ENCODE measurements at regions not wholly inside any gene's neighbourhood (a gene's known extent, or its start where the extent isn't known, plus 50 kb on each side); places are given as distances from the start of the nearest gene placed in this dataset.

DNA sequence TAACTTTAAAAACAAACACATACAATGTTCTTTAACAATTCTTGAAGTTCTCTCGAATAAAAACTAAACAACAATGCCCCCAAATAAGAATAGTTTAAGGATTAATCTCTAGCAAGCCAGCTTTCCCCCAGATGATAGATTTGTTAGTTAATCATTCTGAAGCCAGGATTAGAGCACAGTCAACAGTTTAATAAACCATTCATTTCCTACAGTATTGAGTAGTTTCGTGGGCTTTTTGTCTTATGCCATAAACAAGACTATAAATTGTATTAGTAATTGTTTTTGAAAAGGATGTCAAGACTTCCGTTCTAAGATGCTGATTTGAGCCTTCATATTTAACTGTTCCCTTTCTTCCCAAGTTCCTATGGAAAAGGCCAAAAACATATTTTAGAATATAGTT, 136.6 kb downstream of the PIK3R1 start:
- DNase-seq (ENCODE audit: missing footprints) = no peak
- intact Hi-C loops (cut with DNase I) = no loop called here
- ATAC-seq = no peak

DNA sequence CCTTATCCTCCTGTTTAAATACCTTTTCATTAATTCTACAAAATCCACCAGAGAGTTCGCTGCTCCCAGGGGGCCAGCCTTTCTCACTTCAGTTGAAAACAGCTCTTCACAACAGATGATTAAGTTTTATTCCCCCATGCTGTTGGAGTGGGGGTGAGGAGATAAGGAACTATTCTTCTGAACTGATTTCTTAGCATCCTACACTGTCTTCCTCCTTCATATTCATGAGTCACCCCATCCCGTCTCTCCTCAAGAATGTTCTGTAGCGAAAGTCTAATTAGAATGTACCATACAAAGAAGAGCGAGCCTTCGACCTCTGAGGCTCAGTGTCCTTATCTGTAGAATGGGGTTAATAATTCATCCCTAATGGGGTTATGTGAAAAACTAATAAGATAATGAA, 138.0 kb downstream of the PIK3R1 start:
- DNase-seq (ENCODE audit: missing footprints) (no peak), ATAC-seq (no peak)
- intact Hi-C loops (cut with DNase I) = no loop called here

DNA sequence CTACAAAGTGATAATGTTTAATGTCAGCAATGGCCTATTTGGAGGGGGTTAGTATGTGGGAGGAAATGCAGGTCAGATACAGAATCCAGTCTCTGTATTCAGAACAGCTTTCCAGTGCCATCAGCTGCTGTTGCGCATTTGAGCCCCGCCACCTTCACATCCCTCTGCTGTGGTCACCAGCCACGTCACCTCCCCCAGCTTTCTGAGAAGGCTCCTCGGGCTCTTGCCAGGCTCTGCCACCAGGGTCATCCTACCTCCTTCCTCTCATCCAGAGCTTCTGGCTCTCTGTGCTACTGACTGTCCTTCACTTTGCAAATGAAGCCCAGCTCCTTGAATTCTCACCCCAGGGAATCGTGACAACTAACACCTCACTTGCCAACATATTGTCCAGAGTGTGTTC, 138.8 kb downstream of the PIK3R1 start:
- DNase-seq (ENCODE audit: missing footprints) (no peak), ATAC-seq (no peak)
- intact Hi-C loops (cut with DNase I) = no loop called here

DNA sequence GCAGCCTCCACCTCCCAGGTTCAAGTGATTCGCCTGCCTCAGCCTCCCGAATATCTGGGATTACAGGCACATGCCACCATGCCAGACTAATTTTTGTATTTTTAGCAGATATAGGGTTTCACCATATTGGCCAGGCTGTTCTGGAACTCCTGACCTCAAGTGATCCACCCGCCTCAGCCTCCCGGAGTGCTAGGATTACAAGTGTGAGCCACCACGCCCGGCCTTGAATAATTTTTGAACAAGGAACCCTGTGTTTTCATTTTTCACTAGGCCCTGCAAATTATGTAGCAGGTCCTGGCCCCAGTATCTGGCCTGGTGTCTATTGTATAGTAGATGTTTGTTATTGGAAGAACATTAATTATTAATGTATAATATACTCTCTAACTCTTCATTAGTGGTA, 140.7 kb downstream of the PIK3R1 start:
- intact Hi-C loops (cut with DNase I) = no loop called here
- no peak for DNase-seq (ENCODE audit: missing footprints)
- ATAC-seq = no peak

DNA sequence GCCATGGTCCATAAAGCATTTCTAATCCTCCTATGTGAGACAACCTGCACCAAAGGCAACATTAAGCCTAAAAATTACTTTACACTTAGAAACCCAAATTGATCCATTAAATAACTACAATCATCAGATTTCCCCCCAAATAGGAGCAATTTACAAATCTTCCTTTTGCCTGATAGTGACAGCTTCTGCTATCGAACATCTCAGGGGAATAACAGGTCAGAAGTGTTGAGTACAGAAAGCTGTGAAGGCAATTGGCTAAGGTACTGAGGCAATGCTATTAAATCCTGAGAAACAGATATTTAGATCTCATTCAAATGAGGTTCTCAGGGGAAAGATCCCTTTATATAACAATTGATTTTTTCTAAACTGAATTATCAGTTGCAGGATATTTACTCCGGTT, 141.1 kb downstream of the PIK3R1 start:
- intact Hi-C loops (cut with DNase I) = no loop called here
- no peak for ATAC-seq
- DNase-seq (ENCODE audit: missing footprints) = no peak

DNA sequence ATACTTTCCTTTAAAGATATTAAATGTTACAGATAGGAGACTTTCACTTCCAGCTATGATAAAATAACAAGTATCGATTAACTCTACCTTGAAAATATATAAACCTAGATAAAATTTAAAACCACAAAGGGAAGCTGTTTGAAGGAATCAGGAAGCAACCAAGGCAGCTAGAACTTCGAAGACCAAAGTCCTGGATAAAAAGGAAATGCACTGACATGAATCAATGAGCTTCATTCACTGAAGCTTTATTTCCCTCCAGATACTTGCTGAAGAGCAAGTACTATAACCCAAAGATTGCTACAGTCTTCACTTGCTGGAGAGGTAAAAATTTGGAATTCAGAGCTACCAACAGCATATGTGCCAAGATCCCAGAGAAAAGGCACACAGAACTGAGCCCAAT, 144.1 kb downstream of the PIK3R1 start:
- DNase-seq (ENCODE audit: missing footprints) (no peak), ATAC-seq (no peak)
- intact Hi-C loops (cut with DNase I) = no loop called here

DNA sequence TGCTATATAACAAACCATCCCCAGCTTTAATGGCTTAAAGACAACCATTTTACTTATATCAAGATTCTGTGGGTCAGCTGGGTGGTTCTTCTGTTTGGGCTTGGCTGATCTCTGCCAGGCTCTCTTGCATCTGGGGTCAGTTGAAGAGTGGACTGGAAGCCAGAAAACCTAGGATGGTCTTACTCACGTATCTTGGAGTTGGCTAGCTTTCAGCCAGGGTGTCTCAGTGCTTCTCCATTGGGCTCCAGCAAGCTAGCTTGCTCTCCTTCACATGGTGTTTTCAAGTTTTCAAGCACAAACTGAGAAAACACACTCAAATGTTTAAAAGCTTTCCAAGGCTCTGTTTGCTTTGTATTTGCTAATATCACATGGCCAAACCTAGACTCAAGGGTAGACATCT, 146.8 kb downstream of the PIK3R1 start:
- intact Hi-C loops (cut with DNase I) = no loop called here
- no peak for ATAC-seq
- DNase-seq (ENCODE audit: missing footprints) = no peak

DNA sequence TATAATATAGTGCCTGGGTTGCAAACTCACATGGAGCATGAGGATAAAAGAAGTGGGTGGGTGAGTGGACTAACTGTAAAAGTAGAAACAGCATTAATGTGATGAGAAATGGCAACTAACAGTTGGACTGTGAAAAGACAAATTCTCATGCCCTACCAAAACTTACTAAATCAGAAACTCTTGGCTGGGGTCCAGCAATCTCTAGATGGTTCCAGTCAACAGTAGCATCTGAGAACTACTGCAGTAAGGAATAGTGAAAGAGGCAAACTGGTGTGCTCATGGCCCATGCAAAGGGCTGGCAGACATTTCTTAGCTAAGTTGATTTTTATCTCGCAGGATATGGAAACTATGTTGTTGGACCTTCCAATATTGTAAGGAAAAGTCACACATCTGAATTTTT, 150.3 kb downstream of the PIK3R1 start:
- ATAC-seq (no peak), DNase-seq (ENCODE audit: missing footprints) (no peak)
- intact Hi-C loops (cut with DNase I) = no loop called here

DNA sequence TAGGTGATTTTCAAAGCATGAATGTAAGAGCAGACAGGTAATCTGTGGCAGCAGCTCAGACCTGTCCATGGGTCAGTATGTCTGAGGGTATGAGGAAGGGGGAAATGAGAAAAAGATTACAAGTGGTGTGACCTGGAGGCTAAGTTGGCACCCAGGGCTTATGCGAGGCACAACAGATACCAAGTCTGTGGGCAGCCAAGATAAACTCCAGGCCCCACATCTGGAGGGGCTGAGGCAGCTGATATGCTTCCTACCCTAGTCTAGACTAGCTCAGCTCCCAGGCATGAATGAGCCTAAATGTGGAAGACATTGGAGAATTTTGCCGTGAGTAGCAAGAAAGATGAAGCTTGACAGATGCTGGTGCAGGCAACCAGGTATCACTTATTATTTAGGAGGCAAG, 151.7 kb downstream of the PIK3R1 start:
- DNase-seq (ENCODE audit: missing footprints) (no peak), ATAC-seq (no peak)
- intact Hi-C loops (cut with DNase I) = no loop called here

DNA sequence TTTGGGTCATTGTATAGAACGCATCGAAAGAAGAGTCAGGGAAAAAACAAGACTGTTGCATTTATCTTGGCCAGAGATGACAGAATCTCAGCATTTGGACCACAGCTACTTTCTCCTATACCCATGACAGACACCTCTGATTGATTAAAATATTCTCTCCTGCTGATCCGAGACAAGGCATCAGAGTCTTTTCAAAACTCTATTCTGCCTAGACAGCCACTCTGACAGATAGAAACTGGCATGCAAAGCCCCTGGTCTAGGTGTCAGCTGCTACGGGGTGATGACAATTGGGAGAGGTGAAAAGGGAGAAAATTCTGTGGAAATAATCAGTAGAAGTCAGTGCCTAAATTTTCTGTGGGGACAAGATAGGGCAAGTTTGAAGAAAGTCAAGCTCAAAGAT, 152.2 kb downstream of the PIK3R1 start:
- intact Hi-C loops (cut with DNase I) = no loop called here
- no peak for ATAC-seq
- no peak for DNase-seq (ENCODE audit: missing footprints)

DNA sequence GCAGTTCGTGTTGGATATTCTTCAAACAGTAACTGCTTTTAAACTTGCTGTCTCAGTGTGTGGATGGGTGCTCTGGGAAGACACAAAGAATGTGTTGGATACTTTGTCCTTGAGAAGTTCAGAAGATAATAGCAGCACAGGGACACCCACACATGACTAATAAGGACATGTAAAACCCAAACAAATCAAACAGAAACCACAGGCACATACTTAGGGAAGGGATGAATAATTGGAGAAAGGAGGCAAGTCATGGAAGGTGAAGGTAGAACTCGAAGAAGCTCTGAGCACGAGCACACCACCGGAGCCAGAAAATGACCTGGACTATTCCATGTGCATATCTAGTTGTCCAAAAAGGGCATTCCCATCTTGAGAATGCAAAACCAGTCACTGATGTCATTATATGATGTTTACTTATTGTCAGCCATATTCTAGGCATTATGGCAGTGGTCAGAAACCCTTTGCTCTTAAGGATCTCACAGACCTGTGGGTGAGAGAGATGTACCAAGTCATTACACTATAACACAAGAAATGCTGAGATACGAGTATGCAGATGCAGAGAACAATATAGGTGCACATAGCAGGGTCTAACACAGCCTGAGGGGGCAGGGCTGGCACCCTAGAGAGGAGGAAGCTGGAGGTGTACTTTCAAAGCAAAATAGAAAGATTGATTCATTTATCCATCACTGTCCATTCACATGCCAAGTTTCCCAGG, 152.9 kb downstream of the PIK3R1 start:
- DNase-seq (ENCODE audit: missing footprints) (no peak), ATAC-seq (no peak)
- intact Hi-C loops (cut with DNase I) = no loop called here

DNA sequence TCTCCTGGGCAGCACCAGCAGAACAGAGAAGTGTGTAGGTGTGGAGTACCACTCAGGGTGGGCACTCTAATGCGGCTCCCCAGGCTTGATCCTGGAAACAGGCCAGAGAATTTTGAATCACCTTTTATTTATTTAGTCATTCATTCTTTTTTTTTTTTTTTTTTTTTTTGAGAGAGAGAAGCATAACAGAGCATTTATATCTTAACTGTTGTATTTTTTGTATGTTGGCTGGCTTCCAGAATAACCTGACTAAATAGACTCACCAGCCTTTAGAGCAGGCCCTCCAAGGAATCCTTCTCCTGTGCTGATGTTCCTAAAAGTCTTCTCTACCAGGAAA, 153.4 kb downstream of the PIK3R1 start:
- DNase-seq (ENCODE audit: missing footprints) (no peak), ATAC-seq (no peak)
- intact Hi-C loops (cut with DNase I) = no loop called here

DNA sequence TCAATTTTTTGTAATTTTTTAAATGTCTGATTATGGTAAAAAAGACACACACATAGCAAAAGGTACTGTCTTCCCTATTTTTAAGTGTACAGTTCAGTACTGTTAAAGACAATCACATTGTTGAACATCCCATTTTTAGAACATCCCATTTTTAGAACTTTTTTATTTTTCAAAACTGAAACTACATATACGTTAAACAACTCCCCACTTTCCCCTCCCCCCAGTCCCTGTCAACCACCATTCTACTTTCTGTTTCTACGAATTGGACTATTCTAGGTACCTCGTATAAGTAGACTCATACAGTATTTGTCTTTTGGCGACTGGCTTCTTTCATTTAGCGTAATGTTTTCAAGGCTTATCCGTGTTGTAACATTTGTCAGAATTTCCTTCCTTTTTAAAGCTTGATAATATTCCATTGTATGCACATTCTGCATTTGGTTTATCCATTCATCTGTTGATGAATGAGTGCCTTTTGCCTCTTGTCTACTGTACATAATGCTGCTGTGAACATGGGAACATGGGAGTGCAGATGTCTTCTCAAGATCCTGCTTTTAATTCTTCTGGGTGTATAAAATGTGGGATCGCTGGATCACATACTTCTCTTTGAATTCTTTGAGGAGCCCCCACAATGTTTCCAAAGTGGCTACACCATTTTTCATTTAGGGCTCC, 154.0 kb downstream of the PIK3R1 start:
- DNase-seq (ENCODE audit: missing footprints) (no peak), ATAC-seq (no peak)
- intact Hi-C loops (cut with DNase I) = no loop called here

DNA sequence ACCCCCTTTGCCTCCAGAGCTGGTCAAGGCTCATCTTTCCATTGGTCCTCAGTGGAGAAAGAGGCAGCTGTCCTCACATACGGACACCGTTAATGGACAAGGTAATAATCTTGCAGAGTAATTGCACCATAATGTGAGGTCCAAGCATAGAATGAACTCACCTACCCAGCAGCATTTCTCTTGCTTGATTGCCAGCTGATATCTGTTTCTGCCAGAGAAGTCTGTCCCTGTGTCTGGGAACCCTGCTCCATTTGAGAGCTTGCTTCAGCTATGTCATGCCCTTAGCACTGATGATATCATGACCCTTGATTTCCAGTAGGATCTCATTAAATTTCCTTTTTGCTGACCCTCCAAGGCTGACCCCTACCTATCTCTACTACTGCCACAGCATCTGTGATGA, 154.6 kb downstream of the PIK3R1 start:
- DNase-seq (ENCODE audit: missing footprints) = no peak
- no peak for ATAC-seq
- intact Hi-C loops (cut with DNase I) = no loop called here

DNA sequence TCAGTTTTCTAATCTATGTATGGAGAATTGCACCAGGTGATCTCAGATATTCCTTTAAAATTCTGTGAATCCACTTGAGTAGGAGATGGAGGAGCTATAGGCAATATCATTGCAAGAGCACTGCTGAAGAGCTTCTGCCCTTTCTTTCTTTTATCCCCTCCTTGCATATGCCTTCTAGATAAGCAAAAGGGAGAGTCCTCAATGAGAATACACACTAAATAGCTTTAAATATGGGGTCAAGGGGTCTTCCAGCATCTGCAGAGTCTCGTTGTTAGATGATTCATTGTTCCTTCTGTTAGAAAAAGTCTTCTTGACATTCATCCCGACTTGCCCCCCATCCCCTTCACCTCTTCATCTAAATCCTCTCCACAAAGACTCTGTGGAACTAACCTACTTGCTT, 156.1 kb downstream of the PIK3R1 start:
- intact Hi-C loops (cut with DNase I) = no loop called here
- DNase-seq (ENCODE audit: missing footprints) (no peak), ATAC-seq (no peak)

DNA sequence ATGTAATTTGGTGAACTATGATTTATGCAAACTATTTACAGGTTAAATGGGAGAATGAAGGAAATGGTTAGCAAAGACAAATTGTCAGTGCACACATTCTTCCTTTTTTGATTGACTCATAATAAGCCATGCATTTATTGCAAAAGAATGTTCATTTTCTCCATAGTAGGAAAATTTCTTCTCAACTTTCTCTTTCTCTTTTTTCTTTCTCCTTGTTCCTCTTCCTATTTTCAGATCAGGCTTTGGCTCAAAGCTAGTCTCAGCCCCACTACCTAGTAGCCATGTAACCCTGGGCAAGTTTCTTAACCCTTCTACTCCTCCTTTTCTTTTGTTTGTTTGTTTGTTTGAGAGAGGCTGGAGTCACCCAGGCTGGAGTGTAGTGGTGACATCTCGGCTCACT, 156.6 kb downstream of the PIK3R1 start:
- ATAC-seq (no peak), DNase-seq (ENCODE audit: missing footprints) (no peak)
- intact Hi-C loops (cut with DNase I) = no loop called here

DNA sequence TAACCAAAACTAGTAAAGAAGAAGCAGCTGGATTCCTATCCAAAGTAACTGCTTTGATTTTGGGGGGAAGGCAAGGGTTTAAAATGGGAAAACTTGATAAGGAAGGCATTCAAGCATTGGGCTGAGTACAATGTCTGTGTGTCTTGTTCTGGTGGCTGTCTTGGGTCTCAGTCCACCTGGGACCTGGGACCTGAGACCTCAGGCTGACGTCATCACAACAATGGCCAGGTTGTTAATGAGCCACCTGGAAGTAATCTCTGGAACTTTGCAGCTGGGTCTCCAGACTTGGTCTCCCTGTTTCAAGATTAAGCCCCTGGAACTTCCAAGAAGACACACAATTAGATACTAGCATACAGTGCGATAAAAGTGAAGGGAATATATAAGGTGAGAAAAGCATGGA, 157.5 kb downstream of the PIK3R1 start:
- ATAC-seq = no peak
- DNase-seq (ENCODE audit: missing footprints) = no peak
- intact Hi-C loops (cut with DNase I) = no loop called here

DNA sequence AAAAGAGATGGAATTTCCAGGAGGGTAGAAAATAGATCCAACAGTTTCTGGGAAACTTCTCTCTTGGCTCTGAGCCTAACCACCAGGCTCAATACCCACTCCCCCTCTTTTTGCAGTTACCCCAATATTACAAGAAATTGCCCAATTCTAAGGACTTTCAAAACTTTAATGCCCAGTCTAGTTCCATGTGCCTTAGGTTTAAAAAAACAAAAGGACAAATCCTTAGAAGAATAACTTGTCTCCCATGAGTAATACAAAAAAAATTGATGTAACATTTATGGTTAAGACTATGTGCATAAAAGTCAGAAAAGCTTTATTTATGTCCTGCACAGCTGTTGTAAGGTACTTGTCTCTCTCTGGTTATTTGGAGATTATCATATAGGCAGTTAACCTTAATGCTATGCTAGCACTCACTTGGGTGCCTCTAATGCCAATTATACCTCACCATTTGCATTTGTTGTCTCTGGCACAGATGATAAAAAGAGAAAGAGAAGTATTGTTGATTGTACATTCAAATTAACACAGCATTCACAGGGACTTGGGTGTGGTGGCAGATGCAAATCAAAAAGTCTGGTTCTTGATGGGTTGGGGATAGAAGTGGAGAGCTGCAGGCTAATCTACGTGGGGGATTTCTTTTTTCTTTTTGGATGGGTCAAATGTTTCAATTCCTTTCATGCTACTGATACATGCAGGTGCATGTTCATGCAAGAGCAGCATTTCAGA, 159.4 kb downstream of the PIK3R1 start:
- no peak for ATAC-seq
- intact Hi-C loops (cut with DNase I) = no loop called here
- no peak for DNase-seq (ENCODE audit: missing footprints)

DNA sequence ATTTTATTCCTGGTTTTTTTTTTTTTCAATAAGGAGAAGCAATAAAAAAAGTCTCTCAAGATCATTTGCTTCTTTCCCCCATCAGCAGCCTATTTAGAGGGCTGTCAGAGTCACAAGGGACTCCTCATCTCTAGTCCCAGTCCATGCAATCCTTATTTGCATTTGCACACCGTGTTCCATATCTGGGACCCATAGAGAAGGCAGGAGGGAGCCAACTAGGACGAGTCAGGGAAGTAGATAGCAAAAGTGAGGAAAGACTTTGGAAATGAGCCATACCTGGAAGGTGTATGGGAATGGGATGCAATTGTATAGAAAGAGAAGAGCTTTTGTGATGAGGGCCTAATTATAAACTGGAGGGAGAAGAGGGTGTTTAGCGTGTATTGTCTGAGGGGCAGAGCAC, 160.0 kb downstream of the PIK3R1 start:
- intact Hi-C loops (cut with DNase I) = no loop called here
- ATAC-seq (no peak), DNase-seq (ENCODE audit: missing footprints) (no peak)

DNA sequence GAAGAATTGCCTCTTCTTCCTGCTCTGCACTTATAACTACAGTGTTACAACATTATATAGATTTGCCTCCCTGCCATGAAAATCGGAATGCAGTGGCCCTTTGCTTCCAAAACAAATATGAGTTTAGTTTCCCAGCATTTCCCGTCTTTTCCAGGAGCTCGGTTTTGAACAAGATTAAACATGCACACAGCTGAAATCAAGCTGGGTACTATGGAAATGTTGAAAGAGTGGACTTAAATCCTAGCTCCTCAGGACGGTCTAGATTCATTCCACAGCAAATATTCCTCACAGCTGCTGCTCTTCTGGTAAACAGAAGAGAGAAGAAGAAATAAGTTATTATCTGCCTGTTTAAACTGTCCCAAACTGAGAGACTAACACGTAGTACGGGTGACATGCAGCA, 161.4 kb downstream of the PIK3R1 start:
- intact Hi-C loops (cut with DNase I) = no loop called here
- no peak for DNase-seq (ENCODE audit: missing footprints)
- no peak for ATAC-seq

DNA sequence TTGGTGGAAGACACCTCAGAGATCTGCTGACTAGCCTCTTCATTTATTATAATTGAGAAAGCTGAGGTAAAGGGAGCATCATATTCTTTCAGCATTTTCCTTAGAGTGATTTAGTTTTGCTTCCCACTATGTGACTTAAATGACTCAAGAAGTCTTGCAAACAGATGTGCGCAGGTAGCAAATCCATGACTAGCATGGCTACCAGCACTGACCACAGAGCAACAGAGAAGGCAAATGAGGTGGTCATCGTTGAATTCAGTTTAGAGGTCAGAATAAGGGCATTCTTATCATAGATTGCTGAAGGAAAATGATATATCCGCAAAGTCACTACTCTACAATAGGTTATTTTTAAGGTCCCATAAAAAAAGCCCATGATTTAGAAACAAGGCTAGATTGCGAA, 162.2 kb downstream of the PIK3R1 start:
- ATAC-seq = no peak
- intact Hi-C loops (cut with DNase I) = no loop called here
- DNase-seq (ENCODE audit: missing footprints) = no peak
